ENCODE measurements at regions not wholly inside any gene's neighbourhood (a gene's known extent, or its start where the extent isn't known, plus 50 kb on each side); places are given as distances from the start of the nearest gene placed in this dataset.
"Not testable (repeated sequence)": the region's sequence is repeated elsewhere in the genome, so short reads cannot be mapped to it uniquely, and the experiment has no call there.

- DNase-seq (ENCODE audit: extremely low read depth, low read depth), result no peak
Measured at GRCh38 chr6:121544691-121545090, 109.2 kb downstream of the GJA1 start.

- DNase-seq (ENCODE audit: extremely low read depth, low read depth), result no peak
Measured at GRCh38 chr6:121548131-121548530, 112.7 kb downstream of the GJA1 start.

- no peak for DNase-seq (ENCODE audit: extremely low read depth, low read depth)
Measured at GRCh38 chr6:121549736-121550135, 114.3 kb downstream of the GJA1 start.

- no peak for DNase-seq (ENCODE audit: extremely low read depth, low read depth)
Measured at GRCh38 chr6:121550491-121551010, 115.1 kb downstream of the GJA1 start.

GRCh38 chr6:121555201-121555600, 119.8 kb downstream of the GJA1 start:
- DNase-seq (ENCODE audit: extremely low read depth, low read depth), result no peak

GRCh38 chr6:121556149-121556548, 120.7 kb downstream of the GJA1 start:
- not testable (repeated sequence) for DNase-seq (ENCODE audit: extremely low read depth, low read depth)

GRCh38 chr6:121557146-121557940, 121.9 kb downstream of the GJA1 start:
- DNase-seq (ENCODE audit: extremely low read depth, low read depth), result no peak

- no peak for DNase-seq (ENCODE audit: extremely low read depth, low read depth)
Measured at GRCh38 chr6:121559611-121560269, 124.3 kb downstream of the GJA1 start.

- DNase-seq (ENCODE audit: extremely low read depth, low read depth), result no peak
Measured at GRCh38 chr6:121560476-121560875, 125.0 kb downstream of the GJA1 start.

- DNase-seq (ENCODE audit: extremely low read depth, low read depth), result peak; percentile 16
Measured at GRCh38 chr6:121563286-121563685, 127.8 kb downstream of the GJA1 start.

- DNase-seq (ENCODE audit: extremely low read depth, low read depth), result not testable (repeated sequence)
Measured at GRCh38 chr6:121564529-121564928, 129.1 kb downstream of the GJA1 start.

GRCh38 chr6:121571455-121571854, 136.0 kb downstream of the GJA1 start:
- no peak for DNase-seq (ENCODE audit: extremely low read depth, low read depth)

- no peak for DNase-seq (ENCODE audit: extremely low read depth, low read depth)
Measured at GRCh38 chr6:121573481-121573880, 138.0 kb downstream of the GJA1 start.

- DNase-seq (ENCODE audit: extremely low read depth, low read depth), result no peak
Measured at GRCh38 chr6:121578216-121578615, 142.8 kb downstream of the GJA1 start.

GRCh38 chr6:121579478-121579877, 144.0 kb downstream of the GJA1 start:
- DNase-seq (ENCODE audit: extremely low read depth, low read depth), result no peak

- no peak for DNase-seq (ENCODE audit: extremely low read depth, low read depth)
Measured at GRCh38 chr6:121581327-121581726, 145.9 kb downstream of the GJA1 start.

- DNase-seq (ENCODE audit: extremely low read depth, low read depth), result no peak
Measured at GRCh38 chr6:121582262-121582661, 146.8 kb downstream of the GJA1 start.

- DNase-seq (ENCODE audit: extremely low read depth, low read depth), result no peak
Measured at GRCh38 chr6:121584586-121585369, 149.3 kb downstream of the GJA1 start.

GRCh38 chr6:121590438-121590837, 155.0 kb downstream of the GJA1 start:
- DNase-seq (ENCODE audit: extremely low read depth, low read depth), result no peak

- DNase-seq (ENCODE audit: extremely low read depth, low read depth), result no peak
Measured at GRCh38 chr6:121590916-121591315, 155.5 kb downstream of the GJA1 start.

GRCh38 chr6:121592261-121592935, 157.0 kb downstream of the GJA1 start:
- no peak for DNase-seq (ENCODE audit: extremely low read depth, low read depth)

Data from NCI-H460 (cell line).